ENCODE measurements at regions not wholly inside any gene's neighbourhood (a gene's known extent, or its start where the extent isn't known, plus 50 kb on each side); places are given as distances from the start of the nearest gene placed in this dataset.
A peak's percentile ranks its signal among the peaks of the same experiment; 100 is the strongest.
"Not testable (repeated sequence)": the region's sequence is repeated elsewhere in the genome, so short reads cannot be mapped to it uniquely, and the experiment has no call there.

DNA sequence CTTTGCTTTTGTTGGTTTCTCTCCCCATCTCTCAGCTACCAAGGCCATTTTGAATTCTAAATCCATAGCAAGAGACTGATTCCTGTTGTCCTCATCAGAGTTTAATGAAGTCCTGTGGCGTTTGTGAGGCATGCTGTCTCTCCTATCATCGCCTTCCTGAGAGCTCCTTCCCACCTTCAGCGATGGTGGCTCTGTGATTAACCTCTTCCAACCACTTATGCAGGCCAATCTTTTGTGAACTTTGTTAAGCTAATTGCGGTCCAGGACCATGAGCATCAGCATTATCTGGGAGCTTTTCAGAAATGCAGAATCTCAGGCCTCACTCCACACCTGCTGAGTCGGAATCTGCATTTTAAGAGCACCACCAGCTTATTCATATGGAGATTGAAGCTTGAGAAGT lies 272.5 kb upstream of the CDYL start:
- no peak for DNase-seq (ENCODE audit: low spot score)

DNA sequence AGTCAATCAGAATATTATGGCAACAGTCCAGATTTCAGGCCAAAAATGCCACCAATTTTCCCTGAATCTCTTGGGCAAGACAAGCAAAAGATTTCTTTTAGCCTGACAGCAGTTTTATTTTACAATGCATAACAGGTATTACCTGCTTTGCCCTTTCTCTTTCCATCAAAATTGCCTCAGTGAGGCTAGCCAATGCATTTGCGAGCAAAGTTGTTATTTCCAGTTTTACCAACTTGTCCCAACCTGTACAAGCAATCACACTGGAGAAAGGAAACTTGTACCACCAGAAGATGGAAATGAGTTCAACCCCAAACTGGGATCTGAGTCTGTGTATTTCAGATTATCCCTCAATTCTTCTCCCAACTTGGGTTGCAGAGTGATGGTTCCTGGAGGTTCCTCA lies 279.9 kb upstream of the CDYL start:
- DNase-seq (ENCODE audit: low spot score) = no peak

DNA sequence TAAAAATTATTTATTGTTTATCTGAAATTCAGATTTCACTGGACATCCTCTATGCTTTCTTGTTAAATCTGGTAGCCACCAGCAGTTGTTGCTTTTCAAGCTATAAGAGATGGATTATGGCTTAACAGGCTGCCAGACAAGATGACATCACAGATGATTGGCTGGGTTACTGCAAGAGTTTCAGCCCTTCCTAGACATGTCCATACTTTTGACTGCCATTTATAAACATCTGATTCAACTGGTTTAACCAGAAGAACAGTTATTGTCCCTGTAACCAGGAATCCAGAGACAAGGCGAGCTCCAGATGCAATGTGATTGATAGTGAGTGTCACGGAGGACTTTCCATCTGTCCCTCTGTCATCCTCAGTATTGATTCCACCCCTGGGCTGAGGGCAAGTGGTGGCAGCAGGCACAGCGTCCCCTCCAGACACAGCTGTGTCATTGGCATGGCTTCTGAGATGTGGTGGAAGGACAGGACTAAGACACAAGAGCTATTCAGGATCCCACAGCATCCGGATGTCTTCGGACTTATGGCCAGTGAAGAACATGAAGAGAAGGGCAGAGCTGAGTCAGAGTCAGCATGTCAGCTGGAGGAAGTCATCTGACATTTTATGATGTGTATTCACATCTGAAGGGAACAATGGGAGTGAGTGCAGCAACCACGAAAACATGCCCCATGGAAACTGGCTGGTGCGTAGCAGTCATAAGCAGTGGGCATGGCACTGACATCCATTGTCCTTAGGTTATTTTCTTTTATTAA lies 284.5 kb upstream of the CDYL start:
- no peak for DNase-seq (ENCODE audit: low spot score)

DNA sequence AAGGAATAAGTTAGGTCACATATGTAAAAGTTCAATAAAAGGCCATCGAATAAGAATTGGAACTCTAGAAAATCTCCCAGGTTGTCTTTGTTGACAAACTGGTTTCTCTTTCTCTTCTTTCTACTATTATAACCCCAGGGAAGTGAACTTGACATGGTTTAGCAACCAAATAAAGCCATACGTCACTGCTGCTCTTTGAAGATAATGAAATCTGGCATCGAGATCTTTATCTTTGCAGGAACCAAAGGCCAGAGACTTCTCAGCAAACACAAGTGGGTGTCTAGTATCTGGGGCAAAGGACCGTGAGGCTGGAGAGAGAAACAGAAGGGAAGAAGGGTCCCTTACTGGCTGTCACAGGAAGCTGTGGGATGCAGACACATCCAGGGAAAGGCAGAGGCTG lies 286.7 kb upstream of the CDYL start:
- no peak for DNase-seq (ENCODE audit: low spot score)

DNA sequence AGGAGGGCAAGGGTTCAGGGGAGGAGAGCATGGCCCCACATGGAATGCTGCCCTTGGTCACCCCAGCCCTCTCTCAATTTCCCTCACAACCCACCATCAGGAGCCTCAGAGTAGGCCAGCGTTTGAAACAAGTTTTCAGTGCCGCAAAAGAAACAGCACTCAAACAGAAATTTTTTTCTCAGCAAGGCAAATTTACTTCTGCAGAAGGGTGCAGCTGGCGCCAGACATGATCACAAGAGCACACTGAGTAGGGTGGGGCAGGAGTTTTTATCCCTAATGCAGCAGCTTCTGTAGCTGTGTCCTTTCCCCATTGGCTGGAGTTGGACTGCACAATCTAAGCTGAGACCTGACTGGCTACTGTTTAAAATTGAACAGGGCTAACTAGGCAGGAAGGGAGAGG lies 287.8 kb upstream of the CDYL start:
- DNase-seq (ENCODE audit: low spot score) = no peak

DNA sequence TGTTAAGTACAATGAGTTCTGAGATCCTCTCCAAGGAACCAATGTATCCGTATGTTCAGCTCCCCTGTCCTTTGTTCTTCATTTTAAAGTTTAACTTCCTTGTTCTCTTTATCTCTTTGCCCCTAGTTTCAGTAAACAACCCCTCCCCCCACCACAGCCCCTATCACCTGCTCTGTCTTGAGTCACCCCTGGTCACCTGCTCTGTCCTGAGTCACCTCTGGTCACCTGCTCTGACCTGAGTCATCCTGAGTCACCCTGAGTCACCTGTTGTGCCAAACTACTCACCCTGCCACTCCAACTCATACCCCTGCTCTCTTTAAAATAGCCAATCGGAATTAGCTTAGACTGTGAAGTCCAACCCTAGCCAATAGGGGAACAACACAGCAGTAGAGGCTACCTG lies 288.7 kb upstream of the CDYL start:
- DNase-seq (ENCODE audit: low spot score) = peak; percentile 70

DNA sequence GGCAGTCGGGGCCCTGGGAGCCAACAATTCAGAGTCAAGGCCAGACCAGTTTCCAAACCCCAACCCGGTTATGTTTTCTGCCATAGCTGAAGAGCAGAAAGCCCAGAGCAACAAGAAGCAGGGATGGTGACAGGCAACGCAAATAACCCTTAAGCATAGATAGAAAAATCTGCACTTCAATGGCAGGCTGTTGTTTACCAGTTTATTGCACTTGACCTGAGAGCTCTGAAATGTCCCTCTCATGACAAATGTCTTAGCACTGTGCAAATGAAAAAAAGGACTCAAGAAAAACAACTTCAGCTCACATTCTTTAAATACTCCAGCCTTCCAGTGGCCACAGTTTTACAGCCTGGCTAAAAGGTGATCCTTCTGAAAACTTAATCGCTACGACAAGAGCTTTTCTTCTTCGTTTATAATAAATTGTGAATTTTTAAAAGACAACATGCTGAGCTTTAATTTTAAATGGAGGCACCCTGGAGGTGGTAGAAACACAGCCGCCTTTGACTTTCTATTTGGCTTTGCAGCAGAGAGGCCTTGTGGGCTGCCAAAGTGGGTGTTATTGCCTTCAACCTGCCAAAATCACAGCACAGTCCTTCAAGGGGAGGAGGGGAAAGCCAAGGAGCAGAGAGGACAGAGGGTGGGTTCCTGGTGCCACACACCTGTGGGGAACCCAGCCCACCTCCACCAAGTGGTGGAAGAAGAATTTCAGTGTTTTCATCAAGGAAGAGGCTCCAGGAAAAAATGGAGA lies 289.5 kb upstream of the CDYL start:
- no peak for DNase-seq (ENCODE audit: low spot score)

DNA sequence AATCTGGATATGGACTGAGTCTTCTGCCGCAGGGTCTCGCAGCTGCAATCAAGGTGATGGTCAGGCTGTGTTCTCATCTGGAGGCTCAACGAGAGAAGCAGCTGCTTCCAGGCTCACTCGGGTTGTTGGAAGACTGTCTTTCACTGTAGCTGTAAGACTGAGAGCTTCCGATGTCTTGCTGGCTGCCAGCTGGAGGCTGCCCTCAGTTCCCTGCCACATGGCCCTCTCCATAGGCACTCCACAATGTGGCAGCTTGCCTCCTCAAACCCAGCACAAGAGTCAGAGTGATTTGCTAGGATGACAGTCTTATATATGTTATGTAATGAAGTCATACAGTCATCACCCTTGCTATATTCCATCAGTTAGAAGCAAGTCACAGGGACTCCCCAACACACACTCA lies 290.5 kb upstream of the CDYL start:
- DNase-seq (ENCODE audit: low spot score) = no peak

DNA sequence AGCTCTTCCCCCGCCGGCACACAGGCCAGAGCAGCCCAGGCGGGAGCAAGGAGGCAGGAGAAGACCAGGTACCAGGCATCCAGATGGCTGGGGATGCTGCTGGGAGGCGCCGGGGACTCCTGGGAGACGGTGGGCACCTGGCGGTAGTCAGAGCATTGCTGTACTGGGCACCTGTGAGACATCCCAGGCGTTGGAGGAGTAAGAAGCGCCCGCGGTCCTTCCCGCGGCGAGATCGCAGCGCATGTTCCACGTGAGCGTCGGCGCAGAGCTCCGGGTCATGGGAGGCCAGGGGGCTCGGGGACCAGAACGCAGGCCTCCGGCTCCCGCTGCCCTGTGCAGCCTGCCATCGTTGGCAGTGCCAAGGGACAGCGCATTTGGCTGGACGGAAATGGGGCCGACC lies 293.7 kb upstream of the CDYL start:
- no peak for DNase-seq (ENCODE audit: low spot score)

DNA sequence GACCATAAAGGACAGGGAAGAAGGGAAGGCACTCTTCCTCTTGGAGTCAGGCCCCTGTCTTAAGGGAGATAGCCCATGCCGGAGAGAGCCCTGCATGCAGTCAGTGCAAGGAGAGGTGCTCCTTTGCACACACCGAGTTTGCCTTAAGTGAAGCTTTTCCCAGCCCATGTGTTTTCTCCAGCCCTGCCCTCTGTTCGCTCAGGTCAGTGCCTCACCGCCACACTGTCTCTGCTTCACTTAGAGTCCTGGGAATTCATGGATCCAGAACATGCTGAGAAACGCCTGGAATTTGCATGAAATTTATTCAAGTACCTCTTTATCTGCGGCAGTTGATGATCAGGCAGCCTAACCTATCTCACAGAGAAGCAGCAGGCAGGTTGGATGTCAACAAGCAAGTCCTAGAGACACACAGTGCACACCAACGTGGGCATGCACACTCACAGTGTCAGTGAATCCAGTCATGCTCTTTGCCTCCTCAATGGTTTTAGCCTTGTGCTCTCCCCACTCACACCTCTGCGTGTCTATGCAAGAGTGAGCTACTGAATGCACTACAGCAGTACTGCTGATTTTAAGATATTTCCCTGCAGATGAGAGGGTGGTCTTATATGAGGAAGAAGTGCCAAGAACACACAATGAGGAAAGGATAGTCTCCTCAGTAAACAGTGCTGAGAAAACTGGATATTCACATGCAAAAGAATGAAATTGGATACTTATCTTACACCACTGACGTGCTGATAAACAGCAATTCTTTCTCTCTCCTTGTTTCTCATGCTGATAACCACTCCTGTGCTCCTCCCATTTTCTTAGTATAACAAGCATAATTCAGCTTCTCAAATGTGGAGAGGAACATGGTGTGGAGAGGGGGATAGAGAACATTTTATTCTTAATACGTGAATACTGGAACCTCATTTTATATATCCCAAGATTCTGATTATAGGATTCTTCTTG lies 295.1 kb upstream of the CDYL start:
- DNase-seq (ENCODE audit: low spot score) = no peak

DNA sequence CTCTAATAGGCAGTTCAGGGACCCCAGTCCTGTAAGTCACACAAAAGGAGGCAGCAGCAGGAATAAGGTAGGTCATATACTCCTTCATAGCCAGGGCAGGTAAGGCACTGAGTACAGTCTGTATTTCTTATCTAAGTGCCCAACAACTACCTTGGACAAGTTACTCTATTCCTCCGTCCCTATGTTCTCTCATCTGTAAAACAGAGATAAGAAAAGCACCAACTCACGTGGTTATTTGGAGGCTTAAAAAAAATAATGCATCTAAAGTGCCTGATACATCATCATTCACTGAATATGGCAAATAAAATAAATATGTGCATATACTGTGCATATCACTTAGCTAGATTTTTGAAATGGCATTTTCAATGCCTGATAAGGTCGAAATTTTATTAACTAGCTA lies 298.1 kb upstream of the CDYL start:
- no peak for DNase-seq (ENCODE audit: low spot score)

DNA sequence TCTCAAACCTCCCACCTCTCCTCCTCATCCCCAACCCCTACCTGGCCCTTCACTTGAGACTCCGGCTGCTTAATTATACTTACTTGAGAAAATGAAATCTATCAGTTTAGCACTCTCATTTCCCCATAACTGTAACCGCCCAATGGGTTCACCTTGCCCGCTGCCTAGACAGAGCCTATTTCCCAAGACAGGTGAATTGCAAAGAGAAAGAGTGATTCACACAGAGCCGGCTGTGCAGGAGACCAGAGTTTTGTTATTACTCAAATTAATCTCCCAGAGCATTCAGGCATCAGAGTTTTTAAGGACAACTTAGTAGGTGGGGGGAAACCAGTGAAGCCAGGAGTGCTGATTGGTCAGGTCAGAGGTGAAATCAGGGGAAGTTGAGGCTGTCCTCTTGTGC lies 301.4 kb upstream of the CDYL start:
- no peak for DNase-seq (ENCODE audit: low spot score)

DNA sequence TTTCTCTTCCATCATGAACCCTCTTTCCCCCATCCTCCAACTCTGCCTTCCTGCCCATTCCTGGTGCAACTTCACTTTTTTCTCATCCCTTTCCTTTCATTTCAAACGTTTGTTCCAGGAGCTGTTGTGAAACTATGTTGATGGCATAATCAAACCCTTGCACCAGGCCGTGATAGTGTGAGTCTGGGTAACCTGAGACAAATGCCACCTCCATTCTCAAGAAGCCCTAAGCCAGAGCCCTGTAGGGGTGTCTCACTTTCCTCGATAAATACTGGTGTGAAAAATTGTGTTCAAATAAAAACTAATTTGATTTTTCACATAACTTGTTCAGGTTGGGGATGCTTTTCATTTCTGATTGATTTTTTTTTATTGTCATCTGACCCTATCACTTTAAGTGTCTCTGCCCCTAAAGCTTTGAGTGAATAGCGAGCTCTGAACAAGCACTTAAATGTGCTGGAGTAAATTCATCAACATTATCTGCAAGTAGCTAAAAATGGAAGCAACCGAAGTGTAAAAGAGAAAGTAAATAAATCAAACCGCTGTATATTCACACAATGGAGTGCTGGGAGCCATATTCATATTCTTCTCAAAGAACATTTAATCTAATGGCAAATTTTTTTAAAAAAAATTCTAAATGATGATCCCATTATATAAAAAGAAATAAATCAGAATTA lies 303.1 kb upstream of the CDYL start:
- DNase-seq (ENCODE audit: low spot score) = no peak

DNA sequence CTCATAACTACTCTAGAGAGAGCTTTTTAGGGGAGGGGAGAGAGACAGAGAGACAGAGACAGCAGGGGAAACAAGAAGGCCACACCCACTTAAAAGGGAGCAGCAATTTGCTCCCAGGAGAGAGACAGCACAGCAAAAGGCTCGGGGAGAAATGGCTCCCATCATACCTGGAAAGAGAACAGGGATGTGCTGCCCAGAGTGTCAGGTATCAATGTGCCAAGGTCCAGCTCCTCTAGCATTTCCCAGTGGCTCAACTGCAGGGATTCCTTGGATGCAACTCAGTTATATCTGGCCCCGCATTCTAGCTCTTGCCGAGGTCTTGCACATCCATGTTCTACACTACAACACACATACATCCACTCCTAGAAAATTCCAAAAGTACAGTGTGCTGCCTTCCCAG lies 304.0 kb upstream of the CDYL start:
- no peak for DNase-seq (ENCODE audit: low spot score)

DNA sequence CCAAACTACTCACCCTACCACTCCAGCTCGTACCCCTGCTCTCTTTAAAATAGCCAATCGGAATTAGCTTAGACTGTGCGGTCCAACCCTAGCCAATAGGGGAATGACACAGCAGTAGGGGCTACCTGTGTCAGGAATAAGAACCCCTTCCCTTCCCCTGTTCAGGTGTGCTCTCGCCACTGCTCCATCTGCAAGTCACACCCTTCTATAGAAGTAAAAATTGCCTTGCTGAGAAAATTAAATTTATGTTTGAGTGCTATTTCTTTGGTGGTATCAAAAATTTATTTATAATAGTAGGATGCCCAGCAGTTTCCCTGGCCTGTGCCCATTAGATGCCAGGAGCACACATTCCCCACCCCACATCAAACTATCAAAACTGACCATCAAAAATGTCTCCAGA lies 304.7 kb upstream of the CDYL start:
- DNase-seq (ENCODE audit: low spot score) = not testable (repeated sequence)

DNA sequence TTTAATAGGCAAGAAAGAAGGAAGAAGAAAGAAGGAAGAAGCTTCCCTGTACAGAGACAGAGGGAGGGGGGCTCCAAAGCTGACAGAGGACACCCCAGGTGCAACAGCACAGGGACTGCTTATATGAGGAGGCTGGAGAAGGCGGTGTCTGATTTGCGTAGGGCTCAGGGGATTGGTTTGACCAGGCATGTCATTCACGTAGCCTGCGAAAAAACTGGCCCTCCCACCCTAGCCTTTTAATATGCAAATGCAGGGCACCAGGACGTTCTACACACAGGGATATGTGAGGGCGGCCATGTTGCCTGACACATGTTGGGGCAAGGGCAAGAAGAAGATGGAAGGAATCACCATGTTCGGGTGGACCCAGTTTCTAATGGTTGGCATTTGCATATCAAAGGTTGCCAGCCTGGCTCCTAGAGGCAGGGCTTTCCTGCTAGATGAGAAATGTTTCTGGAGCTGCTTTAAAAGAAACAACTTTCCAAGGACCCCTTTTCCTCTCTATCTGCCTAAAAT lies 305.4 kb upstream of the CDYL start:
- no peak for DNase-seq (ENCODE audit: low spot score)

DNA sequence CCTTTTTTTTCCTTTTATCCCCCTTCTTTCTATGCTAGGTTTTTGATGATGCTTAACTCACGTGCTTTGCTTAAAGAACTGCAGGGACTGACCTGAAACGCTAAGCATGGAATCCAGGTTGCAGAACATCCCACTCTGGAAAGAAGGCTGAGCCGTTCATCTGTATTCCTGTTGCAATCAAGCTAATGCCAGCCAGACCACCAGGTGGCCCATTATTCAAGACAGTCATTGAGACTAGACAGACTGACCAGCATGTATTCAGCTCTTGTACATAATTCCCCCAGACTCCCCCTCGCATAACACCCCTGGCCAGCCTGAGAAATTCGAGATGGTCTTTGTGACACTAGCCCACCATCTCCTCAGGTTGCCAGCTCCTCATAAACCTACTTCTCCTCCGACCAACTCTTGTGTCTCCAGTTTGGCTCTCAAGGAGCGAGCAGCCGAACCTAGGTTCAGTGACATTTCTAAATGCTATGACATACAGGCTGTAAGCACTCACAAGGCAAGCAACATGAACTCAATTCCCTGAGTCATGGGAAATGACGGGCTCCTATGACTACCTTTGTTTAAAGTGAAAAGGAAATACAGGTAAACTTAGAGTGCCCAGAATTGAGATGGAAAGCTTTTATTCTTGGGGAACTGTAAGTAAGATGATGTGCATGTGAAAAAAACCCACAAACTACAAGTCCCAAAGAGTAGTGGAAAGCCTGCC lies 309.3 kb upstream of the CDYL start:
- DNase-seq (ENCODE audit: low spot score) = no peak

DNA sequence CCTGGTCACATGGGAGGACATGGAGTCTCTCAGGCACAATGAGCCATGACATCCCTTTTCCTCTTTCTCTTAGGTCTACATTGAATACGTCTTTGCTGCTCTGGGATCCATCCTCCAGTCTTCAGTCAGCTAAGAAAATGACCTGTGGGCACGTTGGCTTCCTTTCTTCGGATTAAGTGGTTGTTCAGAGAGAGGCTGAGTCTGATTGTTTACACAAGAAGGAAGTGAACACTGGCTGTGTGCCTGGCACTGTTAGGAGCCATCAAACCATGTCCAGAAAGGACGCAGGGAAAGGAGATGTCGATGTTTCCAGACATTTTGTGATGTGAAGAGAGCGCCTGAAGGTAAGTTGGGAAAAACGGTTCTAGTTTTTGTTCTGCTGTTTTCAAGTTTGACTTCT lies 309.9 kb upstream of the CDYL start:
- no peak for DNase-seq (ENCODE audit: low spot score)

DNA sequence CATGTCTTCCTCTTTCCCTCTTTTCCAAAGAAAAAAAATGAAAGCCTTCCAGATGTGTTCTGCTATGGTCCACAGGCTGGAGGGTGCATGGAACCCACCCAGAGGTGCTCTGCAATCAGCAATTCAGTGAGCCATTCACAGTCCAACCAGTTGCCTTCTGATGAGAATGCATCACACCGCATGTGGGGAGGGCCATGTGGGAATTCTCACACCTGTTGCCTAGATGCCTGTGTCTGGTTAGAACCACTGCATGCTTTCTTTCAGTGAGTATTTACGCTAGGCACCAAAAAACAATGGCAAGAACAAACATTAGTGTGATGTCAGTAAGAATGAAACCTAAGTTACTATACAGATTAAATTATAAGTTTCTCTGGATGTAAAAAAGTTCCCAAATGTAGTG lies 311.6 kb upstream of the CDYL start:
- DNase-seq (ENCODE audit: low spot score) = no peak

DNA sequence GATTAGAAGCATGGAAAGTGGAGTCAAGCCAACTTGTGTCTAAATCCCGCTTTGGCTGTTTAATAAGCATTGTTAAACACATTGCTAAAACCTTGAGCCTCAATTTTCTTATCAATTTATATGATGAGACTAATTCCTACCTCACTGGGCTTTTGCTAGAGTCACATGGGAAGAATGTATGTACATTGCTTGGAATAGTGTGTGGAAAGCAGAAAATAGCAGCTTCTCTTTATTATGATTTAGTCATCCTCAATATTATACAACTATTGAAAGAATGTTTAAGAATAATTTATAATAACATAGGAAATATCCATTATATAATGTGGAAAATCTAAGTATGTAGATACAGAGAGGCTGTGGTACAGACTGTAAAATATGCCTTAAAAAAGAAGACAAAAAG lies 313.0 kb upstream of the CDYL start:
- DNase-seq (ENCODE audit: low spot score) = no peak
